GM19438 (cell line): ENCODE measurements at regions not wholly inside any gene's neighbourhood (a gene's known extent, or its start where the extent isn't known, plus 50 kb on each side); places are given as distances from the start of the nearest gene placed in this dataset.

Experiments used
- ATAC-seq: cut with Tn5 transposase; IDR thresholded peaks from one replicate; pipeline ENCODE4 v1.9.1; 2021; ENCODE audit warnings: low read depth; ENCODE audit not compliant: unreplicated experiment

DNA sequence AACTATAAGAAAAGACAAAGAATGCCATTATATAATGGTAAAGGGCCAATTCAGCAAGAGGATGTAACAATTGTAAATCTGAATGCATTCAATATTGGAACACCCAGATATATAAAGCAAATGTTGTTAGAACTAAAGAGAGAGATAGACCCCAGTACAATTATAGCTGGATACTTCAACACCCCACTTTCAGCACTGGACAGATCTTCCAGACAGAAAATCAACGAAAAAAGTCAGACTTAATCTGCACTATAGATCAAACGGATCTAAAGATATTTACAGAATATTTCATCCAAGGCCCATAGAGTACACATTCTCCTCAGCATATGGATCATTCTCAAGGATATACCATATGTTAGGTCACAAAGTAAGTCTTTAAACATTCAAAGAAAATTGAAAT, 194.6 kb upstream of the DACH1 start:
- ATAC-seq, result no peak

- no peak for ATAC-seq
These were observed 183.2 kb upstream of the DACH1 start for GRCh38 chr13:72050251-72050650.

GRCh38 chr13:72043366-72043765, 176.4 kb upstream of the DACH1 start:
- no peak for ATAC-seq

GRCh38 chr13:72041165-72041564, 174.2 kb upstream of the DACH1 start:
- no peak for ATAC-seq

- no peak for ATAC-seq
These were observed 172.1 kb upstream of the DACH1 start for GRCh38 chr13:72039126-72039525.

- no peak for ATAC-seq
These were observed 163.0 kb upstream of the DACH1 start for GRCh38 chr13:72029981-72030380.

GRCh38 chr13:72025836-72026235, 158.8 kb upstream of the DACH1 start:
- ATAC-seq, result no peak

- ATAC-seq, result no peak
These were observed 156.9 kb upstream of the DACH1 start for GRCh38 chr13:72023895-72024294.

DNA sequence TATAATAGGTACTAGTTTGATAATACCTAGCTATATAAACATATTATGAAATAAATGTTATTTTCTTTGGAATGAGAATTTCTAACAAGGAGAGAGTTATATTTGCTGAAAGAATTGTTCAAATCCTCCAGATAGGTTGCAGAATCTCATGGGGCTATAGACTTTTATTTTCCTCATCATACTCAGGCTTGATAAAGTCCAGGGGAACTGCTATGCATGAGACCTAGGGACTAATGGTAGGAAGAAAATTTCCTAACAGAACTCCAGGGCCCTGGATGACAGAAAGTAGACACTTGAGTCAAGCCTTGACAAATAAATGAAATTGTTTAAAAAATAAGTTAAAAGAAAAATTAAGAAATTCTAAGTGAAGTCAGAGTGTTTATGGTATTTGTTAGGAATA, 138.5 kb upstream of the DACH1 start:
- ATAC-seq, result no peak

- no peak for ATAC-seq
These were observed 137.9 kb upstream of the DACH1 start for GRCh38 chr13:72004784-72005374.

DNA sequence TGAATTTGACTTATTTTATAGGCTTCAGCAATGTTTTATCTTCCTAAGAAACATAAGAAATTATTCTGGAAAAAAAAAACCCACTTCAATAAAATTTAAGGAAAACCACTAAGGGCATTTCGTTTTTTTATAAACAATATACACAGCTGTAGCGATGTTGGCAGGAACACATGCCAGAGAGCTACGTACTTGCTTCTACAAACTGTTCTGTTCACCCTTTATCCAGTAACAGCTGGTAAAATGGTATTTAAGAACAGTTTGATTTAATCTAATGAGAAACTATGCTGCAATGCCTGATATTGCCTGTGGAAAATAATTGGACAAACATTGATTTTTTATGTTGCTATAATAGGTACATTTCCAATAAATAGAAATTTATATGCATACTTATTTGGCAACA, 137.2 kb upstream of the DACH1 start:
- no peak for ATAC-seq

DNA sequence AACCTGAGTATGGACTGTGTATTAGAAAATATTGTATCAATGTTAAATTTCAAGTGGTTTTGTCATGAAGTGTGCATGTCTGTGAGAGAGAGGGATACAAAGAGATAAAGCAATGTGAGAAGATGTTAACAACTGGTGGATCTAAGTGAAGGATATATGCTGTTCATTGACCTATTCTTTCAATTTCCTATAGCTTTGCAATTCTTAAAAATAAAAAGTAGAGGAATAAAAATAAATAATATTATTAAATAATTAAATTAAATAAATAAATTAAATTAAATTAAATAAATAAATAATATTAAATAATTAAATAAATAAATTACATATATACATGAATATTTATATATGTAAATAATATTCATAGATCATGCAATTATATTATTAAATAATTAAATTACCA, 131.2 kb upstream of the DACH1 start:
- ATAC-seq, result no peak

DNA sequence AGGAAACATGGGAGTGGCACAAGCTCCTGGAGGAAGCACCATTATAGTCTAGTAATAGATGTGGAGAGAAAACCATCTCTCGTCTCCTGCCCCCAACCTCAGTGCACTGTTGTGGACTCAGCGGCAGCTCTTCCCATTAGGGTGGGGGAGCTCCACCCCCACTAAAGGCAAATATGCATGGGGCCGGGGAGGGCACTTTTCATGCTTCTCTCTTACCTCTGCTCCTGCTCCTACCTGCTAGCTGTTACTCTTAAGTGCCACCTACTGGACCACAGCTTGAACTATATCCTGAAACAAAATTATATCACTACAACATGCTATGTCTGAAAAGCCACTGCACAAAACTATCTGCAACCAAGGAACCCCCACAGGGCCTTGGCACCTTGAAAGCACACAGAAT, 112.6 kb upstream of the DACH1 start:
- no peak for ATAC-seq

- no peak for ATAC-seq
These were observed 110.0 kb upstream of the DACH1 start for GRCh38 chr13:71977028-71977427.

DNA sequence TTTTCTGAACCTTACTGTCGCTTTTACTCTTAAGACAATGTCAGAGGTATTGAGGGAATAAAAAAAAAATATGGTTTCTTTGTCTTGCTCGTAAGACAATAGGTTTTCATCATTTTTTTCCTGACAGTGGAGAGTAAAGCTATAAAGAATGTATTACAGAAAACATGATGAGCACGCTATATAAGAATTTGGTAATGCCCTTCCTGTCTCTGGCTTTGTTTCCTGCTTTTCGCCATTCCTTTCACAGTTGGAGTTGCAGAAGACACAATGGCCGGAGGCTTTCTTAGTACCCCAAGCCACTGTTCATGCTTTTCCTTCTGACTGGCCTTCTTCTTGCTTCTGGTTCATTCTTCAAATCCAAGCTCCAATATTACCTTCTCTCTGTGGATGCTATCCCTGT, 101.0 kb upstream of the DACH1 start:
- no peak for ATAC-seq

DNA sequence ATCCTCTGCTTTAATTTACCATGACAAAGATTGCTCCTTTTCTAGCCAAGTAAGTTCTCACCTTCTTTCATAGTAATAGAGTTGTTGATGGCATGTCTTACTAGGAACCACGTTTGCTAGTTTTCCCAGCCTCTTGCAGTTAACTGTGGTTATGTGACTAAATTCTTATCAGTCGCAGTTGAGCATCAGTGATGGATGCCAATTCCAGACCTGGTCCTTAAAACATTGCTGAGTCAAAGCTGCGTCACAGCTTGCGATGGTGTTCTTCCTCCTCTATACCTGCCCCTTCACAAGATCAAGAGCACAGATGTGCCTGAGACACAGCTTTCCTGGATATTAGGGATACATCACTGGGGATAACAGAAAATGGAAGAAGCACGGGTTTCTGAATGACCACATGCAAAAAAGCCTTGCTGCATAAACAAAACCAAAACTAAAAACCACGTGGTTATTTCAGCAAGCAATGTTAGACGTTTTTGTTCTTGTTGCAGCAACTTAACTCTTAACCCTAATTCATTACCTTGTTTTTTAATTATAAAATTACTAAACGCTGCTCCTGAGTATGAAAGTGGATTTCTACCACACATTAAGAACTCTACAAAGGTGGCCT, 97.6 kb upstream of the DACH1 start:
- no peak for ATAC-seq

GRCh38 chr13:71962735-71963134, 95.7 kb upstream of the DACH1 start:
- no peak for ATAC-seq

GRCh38 chr13:71962126-71962525, 95.1 kb upstream of the DACH1 start:
- ATAC-seq, result no peak

GRCh38 chr13:71949441-71949840, 82.4 kb upstream of the DACH1 start:
- no peak for ATAC-seq

- ATAC-seq, result no peak
These were observed 72.2 kb upstream of the DACH1 start for GRCh38 chr13:71939186-71939585.

- no peak for ATAC-seq
These were observed 68.3 kb upstream of the DACH1 start for GRCh38 chr13:71935166-71935840.

GRCh38 chr13:71924931-71925330, 57.9 kb upstream of the DACH1 start:
- ATAC-seq, result no peak
